ENCODE measurements at regions not wholly inside any gene's neighbourhood (a gene's known extent, or its start where the extent isn't known, plus 50 kb on each side); places are given as distances from the start of the nearest gene placed in this dataset.

GRCh38 chr3:30113906-30114305 is 492.5 kb upstream of the TGFBR2 start (continued):
- TF ChIP-seq, protein P1, sequence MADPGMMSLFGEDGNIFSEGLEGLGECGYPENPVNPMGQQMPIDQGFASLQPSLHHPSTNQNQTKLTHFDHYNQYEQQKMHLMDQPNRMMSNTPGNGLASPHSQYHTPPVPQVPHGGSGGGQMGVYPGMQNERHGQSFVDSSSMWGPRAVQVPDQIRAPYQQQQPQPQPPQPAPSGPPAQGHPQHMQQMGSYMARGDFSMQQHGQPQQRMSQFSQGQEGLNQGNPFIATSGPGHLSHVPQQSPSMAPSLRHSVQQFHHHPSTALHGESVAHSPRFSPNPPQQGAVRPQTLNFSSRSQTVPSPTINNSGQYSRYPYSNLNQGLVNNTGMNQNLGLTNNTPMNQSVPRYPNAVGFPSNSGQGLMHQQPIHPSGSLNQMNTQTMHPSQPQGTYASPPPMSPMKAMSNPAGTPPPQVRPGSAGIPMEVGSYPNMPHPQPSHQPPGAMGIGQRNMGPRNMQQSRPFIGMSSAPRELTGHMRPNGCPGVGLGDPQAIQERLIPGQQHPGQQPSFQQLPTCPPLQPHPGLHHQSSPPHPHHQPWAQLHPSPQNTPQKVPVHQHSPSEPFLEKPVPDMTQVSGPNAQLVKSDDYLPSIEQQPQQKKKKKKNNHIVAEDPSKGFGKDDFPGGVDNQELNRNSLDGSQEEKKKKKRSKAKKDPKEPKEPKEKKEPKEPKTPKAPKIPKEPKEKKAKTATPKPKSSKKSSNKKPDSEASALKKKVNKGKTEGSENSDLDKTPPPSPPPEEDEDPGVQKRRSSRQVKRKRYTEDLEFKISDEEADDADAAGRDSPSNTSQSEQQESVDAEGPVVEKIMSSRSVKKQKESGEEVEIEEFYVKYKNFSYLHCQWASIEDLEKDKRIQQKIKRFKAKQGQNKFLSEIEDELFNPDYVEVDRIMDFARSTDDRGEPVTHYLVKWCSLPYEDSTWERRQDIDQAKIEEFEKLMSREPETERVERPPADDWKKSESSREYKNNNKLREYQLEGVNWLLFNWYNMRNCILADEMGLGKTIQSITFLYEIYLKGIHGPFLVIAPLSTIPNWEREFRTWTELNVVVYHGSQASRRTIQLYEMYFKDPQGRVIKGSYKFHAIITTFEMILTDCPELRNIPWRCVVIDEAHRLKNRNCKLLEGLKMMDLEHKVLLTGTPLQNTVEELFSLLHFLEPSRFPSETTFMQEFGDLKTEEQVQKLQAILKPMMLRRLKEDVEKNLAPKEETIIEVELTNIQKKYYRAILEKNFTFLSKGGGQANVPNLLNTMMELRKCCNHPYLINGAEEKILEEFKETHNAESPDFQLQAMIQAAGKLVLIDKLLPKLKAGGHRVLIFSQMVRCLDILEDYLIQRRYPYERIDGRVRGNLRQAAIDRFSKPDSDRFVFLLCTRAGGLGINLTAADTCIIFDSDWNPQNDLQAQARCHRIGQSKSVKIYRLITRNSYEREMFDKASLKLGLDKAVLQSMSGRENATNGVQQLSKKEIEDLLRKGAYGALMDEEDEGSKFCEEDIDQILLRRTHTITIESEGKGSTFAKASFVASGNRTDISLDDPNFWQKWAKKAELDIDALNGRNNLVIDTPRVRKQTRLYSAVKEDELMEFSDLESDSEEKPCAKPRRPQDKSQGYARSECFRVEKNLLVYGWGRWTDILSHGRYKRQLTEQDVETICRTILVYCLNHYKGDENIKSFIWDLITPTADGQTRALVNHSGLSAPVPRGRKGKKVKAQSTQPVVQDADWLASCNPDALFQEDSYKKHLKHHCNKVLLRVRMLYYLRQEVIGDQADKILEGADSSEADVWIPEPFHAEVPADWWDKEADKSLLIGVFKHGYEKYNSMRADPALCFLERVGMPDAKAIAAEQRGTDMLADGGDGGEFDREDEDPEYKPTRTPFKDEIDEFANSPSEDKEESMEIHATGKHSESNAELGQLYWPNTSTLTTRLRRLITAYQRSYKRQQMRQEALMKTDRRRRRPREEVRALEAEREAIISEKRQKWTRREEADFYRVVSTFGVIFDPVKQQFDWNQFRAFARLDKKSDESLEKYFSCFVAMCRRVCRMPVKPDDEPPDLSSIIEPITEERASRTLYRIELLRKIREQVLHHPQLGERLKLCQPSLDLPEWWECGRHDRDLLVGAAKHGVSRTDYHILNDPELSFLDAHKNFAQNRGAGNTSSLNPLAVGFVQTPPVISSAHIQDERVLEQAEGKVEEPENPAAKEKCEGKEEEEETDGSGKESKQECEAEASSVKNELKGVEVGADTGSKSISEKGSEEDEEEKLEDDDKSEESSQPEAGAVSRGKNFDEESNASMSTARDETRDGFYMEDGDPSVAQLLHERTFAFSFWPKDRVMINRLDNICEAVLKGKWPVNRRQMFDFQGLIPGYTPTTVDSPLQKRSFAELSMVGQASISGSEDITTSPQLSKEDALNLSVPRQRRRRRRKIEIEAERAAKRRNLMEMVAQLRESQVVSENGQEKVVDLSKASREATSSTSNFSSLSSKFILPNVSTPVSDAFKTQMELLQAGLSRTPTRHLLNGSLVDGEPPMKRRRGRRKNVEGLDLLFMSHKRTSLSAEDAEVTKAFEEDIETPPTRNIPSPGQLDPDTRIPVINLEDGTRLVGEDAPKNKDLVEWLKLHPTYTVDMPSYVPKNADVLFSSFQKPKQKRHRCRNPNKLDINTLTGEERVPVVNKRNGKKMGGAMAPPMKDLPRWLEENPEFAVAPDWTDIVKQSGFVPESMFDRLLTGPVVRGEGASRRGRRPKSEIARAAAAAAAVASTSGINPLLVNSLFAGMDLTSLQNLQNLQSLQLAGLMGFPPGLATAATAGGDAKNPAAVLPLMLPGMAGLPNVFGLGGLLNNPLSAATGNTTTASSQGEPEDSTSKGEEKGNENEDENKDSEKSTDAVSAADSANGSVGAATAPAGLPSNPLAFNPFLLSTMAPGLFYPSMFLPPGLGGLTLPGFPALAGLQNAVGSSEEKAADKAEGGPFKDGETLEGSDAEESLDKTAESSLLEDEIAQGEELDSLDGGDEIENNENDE (IDR thresholded peaks at IDR 0.05; ENCODE audit: insufficient replicate concordance, low read length) = no peak
- TF ChIP-seq, protein P2, sequence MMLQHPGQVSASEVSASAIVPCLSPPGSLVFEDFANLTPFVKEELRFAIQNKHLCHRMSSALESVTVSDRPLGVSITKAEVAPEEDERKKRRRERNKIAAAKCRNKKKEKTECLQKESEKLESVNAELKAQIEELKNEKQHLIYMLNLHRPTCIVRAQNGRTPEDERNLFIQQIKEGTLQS (IDR thresholded peaks at IDR 0.05; ENCODE audit: insufficient read depth, low read depth, low read length) = no peak
